ENCODE measurements at regions not wholly inside any gene's neighbourhood (a gene's known extent, or its start where the extent isn't known, plus 50 kb on each side); places are given as distances from the start of the nearest gene placed in this dataset.

- TF ChIP-seq, protein P1, sequence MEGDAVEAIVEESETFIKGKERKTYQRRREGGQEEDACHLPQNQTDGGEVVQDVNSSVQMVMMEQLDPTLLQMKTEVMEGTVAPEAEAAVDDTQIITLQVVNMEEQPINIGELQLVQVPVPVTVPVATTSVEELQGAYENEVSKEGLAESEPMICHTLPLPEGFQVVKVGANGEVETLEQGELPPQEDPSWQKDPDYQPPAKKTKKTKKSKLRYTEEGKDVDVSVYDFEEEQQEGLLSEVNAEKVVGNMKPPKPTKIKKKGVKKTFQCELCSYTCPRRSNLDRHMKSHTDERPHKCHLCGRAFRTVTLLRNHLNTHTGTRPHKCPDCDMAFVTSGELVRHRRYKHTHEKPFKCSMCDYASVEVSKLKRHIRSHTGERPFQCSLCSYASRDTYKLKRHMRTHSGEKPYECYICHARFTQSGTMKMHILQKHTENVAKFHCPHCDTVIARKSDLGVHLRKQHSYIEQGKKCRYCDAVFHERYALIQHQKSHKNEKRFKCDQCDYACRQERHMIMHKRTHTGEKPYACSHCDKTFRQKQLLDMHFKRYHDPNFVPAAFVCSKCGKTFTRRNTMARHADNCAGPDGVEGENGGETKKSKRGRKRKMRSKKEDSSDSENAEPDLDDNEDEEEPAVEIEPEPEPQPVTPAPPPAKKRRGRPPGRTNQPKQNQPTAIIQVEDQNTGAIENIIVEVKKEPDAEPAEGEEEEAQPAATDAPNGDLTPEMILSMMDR (optimal IDR thresholded peaks at IDR 0.05 in 1 of 3, IDR thresholded peaks at IDR 0.05 in 1 of 3, conservative IDR thresholded peaks at IDR 0.05 in 1 of 3; ENCODE audit: extremely low read depth in 1 of 3, insufficient read depth in 2 of 3, low read length in 3 of 3), result no peak
- TF ChIP-seq EZH2 (IDR thresholded peaks at IDR 0.05; ENCODE audit: low read length), result no peak
Observed at GRCh38 chr9:13480693-13481092, 201.2 kb upstream of the MPDZ start.

Data from keratinocyte (primary cell).